K562 (cell line): ENCODE measurements at regions not wholly inside any gene's neighbourhood (a gene's known extent, or its start where the extent isn't known, plus 50 kb on each side); places are given as distances from the start of the nearest gene placed in this dataset.

Experiments
- ATAC-seq: fragments of 200-7000 bp; cut with Tn5 transposase; 3 replicates; pipeline ENCODE4 v1.9.1; 2020; ENCODE audit warnings: moderate library complexity
- BruUV-seq: library from RNA; stranded (reverse); fragments of 400-500 nt; replicated peaks from 2 replicates; lab custom pipeline; 2021; lab: Mats Ljungman, UMichigan
- CTCF ChIA-PET: fragments of 300-600 bp; formaldehyde crosslinking; extraction: SDS; loops from one replicate; lab custom pipeline; 2021; ENCODE audit warnings: low intra/inter-chr PET ratio; lab: Yijun Ruan, JAX
- POLR2A ChIA-PET: fragments of 300-600, 350-650 bp; sonication (Branson Sonifier 250); formaldehyde crosslinking; extraction: SDS; loops from one replicate; lab custom pipeline; 2021; ENCODE audit warnings: antibody characterized with exemption, inconsistent platforms; lab: Yijun Ruan, JAX
- DNase-seq, 4 experiments: peaks; one replicate each; pipeline versions ENCODE4 v3.0.0 to v3.0.0-alpha.2; 2011 to 2018; ENCODE audit warnings: low spot score in 3 of 4, mixed read lengths in 3 of 4; ENCODE audit errors: extremely low read depth in 1 of 4
- FAIRE-seq: peaks from 2 replicates; lab custom pipeline; 2011; peaks lifted over from hg19 to GRCh38; lab: Jason Lieb, UNC
- H2AFZ ChIP-seq: 2 replicates; pipeline ENCODE4 v1.6.0; 2011; ENCODE audit warnings: low read depth, low read length, control low read depth, inconsistent platforms
- H3K27ac ChIP-seq: fragments of 200-600 bp; 3 replicates; pipeline ENCODE4 v1.8.0; 2011; ENCODE audit warnings: low read depth, mild to moderate bottlenecking, control low read depth, inconsistent platforms, low read length, moderate library complexity, mixed read lengths; ENCODE audit errors: extremely low read depth
- H3K27me3 ChIP-seq, 2 experiments: fragments of 300-600 bp in 1 of 2; 2 replicates in 1 of 2; 3 replicates in 1 of 2; pipeline versions ENCODE4 v1.6.0 to v1.8.0; 2011; ENCODE audit warnings: inconsistent platforms in 2 of 2, low read length in 2 of 2, mild to moderate bottlenecking in 1 of 2, mixed read lengths in 1 of 2, moderate library complexity in 1 of 2; ENCODE audit not compliant: control insufficient read depth in 2 of 2, insufficient read depth in 2 of 2
- H3K36me3 ChIP-seq: fragments of 300-600 bp; 3 replicates; pipeline ENCODE4 v1.8.0; 2011; ENCODE audit warnings: mild to moderate bottlenecking, low read length, inconsistent platforms; ENCODE audit not compliant: control insufficient read depth, insufficient read depth
- H3K4me1 ChIP-seq, 2 experiments: fragments of 200-600 bp in 1 of 2; replicated peaks in 1 of 2; 2 replicates in 1 of 2; 3 replicates in 1 of 2; pipeline versions ENCODE4 v1.5.1 to v1.8.0; 2011; ENCODE audit warnings: inconsistent platforms in 2 of 2, low read length in 2 of 2, mild to moderate bottlenecking in 1 of 2, mixed read lengths in 1 of 2, moderate library complexity in 1 of 2; ENCODE audit not compliant: control insufficient read depth in 2 of 2, insufficient read depth in 2 of 2
- H3K4me2 ChIP-seq: 2 replicates; pipeline ENCODE4 v1.6.1; 2011; ENCODE audit warnings: low read length, control low read depth, inconsistent platforms, mixed read lengths; ENCODE audit not compliant: insufficient read depth
- H3K4me3 ChIP-seq: fragments of 200-600 bp; sonication (generic), shearing (Covaris generic); 2 replicates; pipeline ENCODE4 v1.5.1; 2016; ENCODE audit warnings: control low read depth, inconsistent platforms
- H3K79me2 ChIP-seq: fragments of 200-600 bp; 3 replicates; pipeline ENCODE4 v1.8.0; 2011; ENCODE audit warnings: low read length, inconsistent platforms; ENCODE audit not compliant: control insufficient read depth, insufficient read depth
- H3K9ac ChIP-seq, 2 experiments: 2 replicates each; pipeline versions ENCODE4 v1.6.0 to v1.6.1; 2011; ENCODE audit warnings: low read depth in 2 of 2, low read length in 2 of 2, control low read depth in 1 of 2, inconsistent platforms in 1 of 2, mild to moderate bottlenecking in 1 of 2, mixed read lengths in 1 of 2; ENCODE audit not compliant: insufficient read depth in 1 of 2
- H3K9me1 ChIP-seq: one replicate; pipeline ENCODE4 v1.6.0; 2011; ENCODE audit warnings: inconsistent platforms, mild to moderate bottlenecking, low read length, moderate library complexity; ENCODE audit not compliant: control insufficient read depth, insufficient read depth
- H3K9me3 ChIP-seq: replicated peaks from 2 replicates; pipeline ENCODE4 v1.5.1; 2011; ENCODE audit warnings: low read depth, low read length, inconsistent platforms; ENCODE audit not compliant: control insufficient read depth, insufficient read depth
- H4K20me1 ChIP-seq: replicated peaks from 2 replicates; pipeline ENCODE4 v1.6.1; 2011; ENCODE audit warnings: low read length, inconsistent platforms, mixed read lengths; ENCODE audit not compliant: control insufficient read depth, insufficient read depth
- EWSR1 ChIP-seq: fragments of 450-650 bp; IDR thresholded peaks from 2 replicates; pipeline ENCODE4 v1.6.1; 2018; ENCODE audit warnings: borderline replicate concordance, mild to moderate bottlenecking, low read depth, moderate library complexity; ENCODE audit not compliant: partially characterized antibody
- KLF1 ChIP-seq: fragments of 450-650 bp; IDR thresholded peaks from 2 replicates; pipeline ENCODE4 v1.6.1; 2016; ENCODE audit warnings: missing genetic modification characterization, missing compliant biosample characterization
- MYBL2 ChIP-seq, 2 experiments: fragments of 450-650 bp in 1 of 2; sonication (generic) in 1 of 2; formaldehyde crosslinking in 1 of 2; IDR thresholded peaks; 2 replicates each; pipeline versions ENCODE4 v1.6.1 to v1.8.1; 2017 to 2022; ENCODE audit warnings: borderline replicate concordance in 1 of 2, inconsistent platforms in 1 of 2, low read depth in 1 of 2, mild to moderate bottlenecking in 1 of 2, missing genetic modification reagents in 1 of 2, moderate library complexity in 1 of 2
- NBN ChIP-seq: fragments of 450-650 bp; IDR thresholded peaks from 2 replicates; pipeline ENCODE4 v1.6.1; 2016; ENCODE audit warnings: low read depth, mild to moderate bottlenecking
- NCOA4 ChIP-seq: fragments of 450-650 bp; IDR thresholded peaks from 2 replicates; pipeline ENCODE4 v1.6.1; 2018; ENCODE audit warnings: mild to moderate bottlenecking; ENCODE audit not compliant: partially characterized antibody
- PML ChIP-seq: IDR thresholded peaks from 2 replicates; pipeline ENCODE4 v1.6.1; 2012; ENCODE audit warnings: low read length, inconsistent platforms
- RBM22 ChIP-seq: fragments of 200-400 bp; formaldehyde crosslinking; IDR thresholded peaks from 2 replicates; pipeline ENCODE4 v1.6.1; 2018; ENCODE audit warnings: low read length, low read depth; ENCODE audit not compliant: poor library complexity, severe bottlenecking
- RNF2 ChIP-seq: sonication (generic); IDR thresholded peaks from 2 replicates; pipeline ENCODE4 v1.6.1; 2016
- SIX5 ChIP-seq, 2 experiments: IDR thresholded peaks; 2 replicates each; pipeline ENCODE4 v1.6.1; 2011; ENCODE audit warnings: low read length in 2 of 2, borderline replicate concordance in 1 of 2, low read depth in 1 of 2, mild to moderate bottlenecking in 1 of 2, moderate library complexity in 1 of 2; ENCODE audit not compliant: insufficient read depth in 1 of 2
- SPI1 ChIP-seq: IDR thresholded peaks from 2 replicates; pipeline ENCODE4 v1.6.1; 2011; ENCODE audit warnings: low read depth, low read length, control low read depth, borderline replicate concordance
- ZNF561 ChIP-seq: fragments of 450-650 bp; formaldehyde crosslinking; conservative IDR thresholded peaks from 2 replicates; pipeline ENCODE4 v1.4.0; 2020; ENCODE audit warnings: mild to moderate bottlenecking, moderate library complexity
- ZNF76 ChIP-seq: fragments of 250-450 bp; sonication (Bioruptor Pico); IDR thresholded peaks from 2 replicates; pipeline ENCODE4 v1.4.0; 2020; ENCODE audit warnings: mild to moderate bottlenecking, moderate library complexity, borderline replicate concordance
- ZNF778 ChIP-seq: fragments of 450-650 bp; formaldehyde crosslinking; IDR thresholded peaks from 2 replicates; pipeline ENCODE4 v1.4.0; 2020; ENCODE audit warnings: mild to moderate bottlenecking, moderate library complexity
- in situ Hi-C: fragments of 300-500 bp; cut with MboI; formaldehyde crosslinking; loops from 4 replicates; pipeline ENCODE4 v1.15.0; 2018; ENCODE audit warnings: inconsistent platforms, mixed read lengths
- intact Hi-C: fragments of 100-400 bp; cut with micrococcal nuclease; formaldehyde crosslinking; loops from 2 replicates; pipeline ENCODE4 v1.14.2; 2022
- TF ChIP-seq, protein P1 (sequence below): IDR thresholded peaks from 2 replicates; pipeline ENCODE4 v1.6.1; 2016; ENCODE audit warnings: missing genetic modification characterization, missing compliant biosample characterization

DNA sequence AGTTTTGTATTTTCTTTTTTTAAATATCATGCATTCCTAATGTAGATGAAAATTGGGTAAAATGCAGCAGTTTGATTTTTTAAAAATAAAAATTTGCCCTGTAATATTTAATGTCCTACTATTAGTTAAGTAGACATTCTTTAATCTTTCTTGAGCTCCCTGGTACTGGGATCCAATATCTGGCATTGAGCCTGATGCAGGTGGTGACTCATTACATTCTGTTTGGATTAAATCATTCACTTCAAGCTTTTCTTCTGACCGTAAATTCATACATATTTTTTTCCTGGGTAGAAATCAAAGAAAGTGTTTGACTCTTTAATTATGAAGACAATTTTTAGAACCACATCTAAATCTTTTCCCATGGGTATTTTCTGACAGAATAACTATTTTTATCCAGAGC lies 768.8 kb upstream of the SLC35B3 start (continued):
- TF ChIP-seq MYBL2 (IDR thresholded peaks at IDR 0.05; ENCODE audit: low read depth) = no peak
- no peak for TF ChIP-seq MYBL2 (CRISPR knock-in tag; IDR thresholded peaks at IDR 0.05; ENCODE audit: borderline replicate concordance)
- TF ChIP-seq, all 486 proteins: peak for 0

DNA sequence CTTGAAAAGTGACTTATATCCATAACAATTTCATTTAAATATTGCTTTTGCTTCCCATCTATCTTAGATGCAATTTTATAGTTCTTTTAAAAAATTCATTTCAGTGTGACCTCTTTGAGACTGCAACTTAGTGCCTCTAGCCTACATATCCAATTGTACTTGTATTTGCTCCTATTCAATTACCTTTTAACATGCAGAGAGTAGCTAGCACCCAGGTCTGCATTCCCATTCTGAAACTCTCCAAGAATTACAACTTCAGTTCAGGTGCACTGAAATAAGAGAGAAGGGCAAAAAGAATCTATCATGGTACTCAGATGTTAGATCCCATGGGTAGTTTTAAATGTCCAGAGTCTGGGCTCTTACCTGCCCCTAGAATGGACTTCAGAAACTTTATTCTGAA lies 765.4 kb upstream of the SLC35B3 start:
- Histone ChIP-seq H3K9me3 (0 out of 2 replicates have a peak, but pooled peaks cover 1% of the 10 kb centered on the region), H3K79me2 (no peaks in the 10 kb centered on the region), H3K9ac (no peak overlapping the region), H2AFZ (no peak overlapping the region), H3K4me3 (no peak overlapping the region), H3K36me3 (no peaks in the 10 kb centered on the region), H4K20me1 (no peaks in the 10 kb centered on the region), H3K27ac (no peak overlapping the region), H3K9me1 (no peaks in the 10 kb centered on the region), H3K27me3 (no peaks in the 10 kb centered on the region), H3K4me2 (no peak overlapping the region), H3K4me1 (no peaks in the 10 kb centered on the region)
- intact Hi-C loops (no loop called here), in situ Hi-C loops (no loop called here)
- no TSS peak for BruUV-seq
- ChIA-PET CTCF (no interaction called here), POLR2A (no interaction called here)
- TF ChIP-seq RNF2 (no peak), KLF1 (tag) (no peak), ZNF778 (CRISPR knock-in tag) (no peak), SIX5 (IDR thresholded peaks at IDR 0.05; ENCODE audit: borderline replicate concordance in 1 of 2, insufficient read depth in 1 of 2, low read depth in 1 of 2, low read length in 2 of 2) (no peak), ZNF76 (CRISPR knock-in tag) (no peak), EWSR1 (no peak), NBN (no peak), PML (no peak), RBM22 (no peak), NCOA4 (no peak), SPI1 (no peak), ZNF561 (CRISPR knock-in tag) (no peak)
- TF ChIP-seq, protein P1, sequence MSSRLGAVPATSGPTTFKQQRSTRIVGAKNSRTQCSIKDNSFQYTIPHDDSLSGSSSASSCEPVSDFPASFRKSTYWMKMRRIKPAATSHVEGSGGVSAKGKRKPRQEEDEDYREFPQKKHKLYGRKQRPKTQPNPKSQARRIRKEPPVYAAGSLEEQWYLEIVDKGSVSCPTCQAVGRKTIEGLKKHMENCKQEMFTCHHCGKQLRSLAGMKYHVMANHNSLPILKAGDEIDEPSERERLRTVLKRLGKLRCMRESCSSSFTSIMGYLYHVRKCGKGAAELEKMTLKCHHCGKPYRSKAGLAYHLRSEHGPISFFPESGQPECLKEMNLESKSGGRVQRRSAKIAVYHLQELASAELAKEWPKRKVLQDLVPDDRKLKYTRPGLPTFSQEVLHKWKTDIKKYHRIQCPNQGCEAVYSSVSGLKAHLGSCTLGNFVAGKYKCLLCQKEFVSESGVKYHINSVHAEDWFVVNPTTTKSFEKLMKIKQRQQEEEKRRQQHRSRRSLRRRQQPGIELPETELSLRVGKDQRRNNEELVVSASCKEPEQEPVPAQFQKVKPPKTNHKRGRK (tag) = no peak
- ATAC-seq (no peak), DNase-seq (no peak), FAIRE-seq (no peak)
